SH-SY5Y (cell line): ENCODE measurements at regions not wholly inside any gene's neighbourhood (a gene's known extent, or its start where the extent isn't known, plus 50 kb on each side); places are given as distances from the start of the nearest gene placed in this dataset.

ENCODE experiments used
- GATA2 ChIP-seq: IDR thresholded peaks from 2 replicates; pipeline ENCODE4 v1.6.1; 2011; ENCODE audit warnings: mild to moderate bottlenecking, low read depth, low read length
- GATA3 ChIP-seq: IDR thresholded peaks from 2 replicates; pipeline ENCODE4 v1.6.1; 2011; ENCODE audit warnings: low read depth, mild to moderate bottlenecking, low read length, moderate library complexity

- no peak for TF ChIP-seq GATA2
- no peak for TF ChIP-seq GATA3
Observed at GRCh38 chrX:39731735-39732134, 366.0 kb downstream of the BCOR start.
